ENCODE measurements at regions not wholly inside any gene's neighbourhood (a gene's known extent, or its start where the extent isn't known, plus 50 kb on each side); places are given as distances from the start of the nearest gene placed in this dataset.

- no peak for TF ChIP-seq ZNF274 (IDR thresholded peaks at IDR 0.05; ENCODE audit: low read depth, low read length)
- no peak for TF ChIP-seq YY1 (IDR thresholded peaks at IDR 0.05; ENCODE audit: insufficient read depth, insufficient read length)
Observed at GRCh38 chr6:114428341-114428740, 85.5 kb upstream of the HS3ST5 start.
